ENCODE measurements at regions not wholly inside any gene's neighbourhood (a gene's known extent, or its start where the extent isn't known, plus 50 kb on each side); places are given as distances from the start of the nearest gene placed in this dataset.

GRCh38 chr14:34005901-34006300 lies 55.0 kb upstream of the EGLN3 start:
- H3K27me3 Mint-ChIP-seq (ENCODE audit: unreplicated experiment) = no peaks in the 10 kb centered on the region
- intact Hi-C loops (cut with micrococcal nuclease; ENCODE audit: unreplicated experiment) = no loop called here
- no peaks in the 10 kb centered on the region for H3K9me3 Mint-ChIP-seq (ENCODE audit: low read depth, unreplicated experiment)
- H3K27ac Mint-ChIP-seq (ENCODE audit: unreplicated experiment) = no peak overlapping the region
- CTCF ChIA-PET = no interaction called here
- H3K4me1 Mint-ChIP-seq (ENCODE audit: low read depth, unreplicated experiment) = no peaks in the 10 kb centered on the region
- no TSS peak for BruUV-seq (replicated peaks)
- no peak overlapping the region for H3K4me3 Mint-ChIP-seq (ENCODE audit: low read depth, unreplicated experiment)
- no peak for DNase-seq
- H3K36me3 Mint-ChIP-seq (ENCODE audit: insufficient read depth, unreplicated experiment) = no peaks in the 10 kb centered on the region
- TF ChIP-seq CTCF (IDR thresholded peaks at IDR 0.05; ENCODE audit: unreplicated experiment) = no peak

- no peak for DNase-seq
- Mint-ChIP-seq H3K4me1 (ENCODE audit: low read depth, unreplicated experiment) (no peaks in the 10 kb centered on the region), H3K36me3 (ENCODE audit: insufficient read depth, unreplicated experiment) (no peaks in the 10 kb centered on the region), H3K9me3 (ENCODE audit: low read depth, unreplicated experiment) (no peaks in the 10 kb centered on the region), H3K4me3 (ENCODE audit: low read depth, unreplicated experiment) (no peak overlapping the region), H3K27me3 (ENCODE audit: unreplicated experiment) (no peaks in the 10 kb centered on the region), H3K27ac (ENCODE audit: unreplicated experiment) (no peak overlapping the region)
- CTCF ChIA-PET = no interaction called here
- TF ChIP-seq CTCF (IDR thresholded peaks at IDR 0.05; ENCODE audit: unreplicated experiment) = no peak
- BruUV-seq (replicated peaks) = no TSS peak
- intact Hi-C loops (cut with micrococcal nuclease; ENCODE audit: unreplicated experiment) = no loop called here
Measured at GRCh38 chr14:34004881-34005280, 54.0 kb upstream of the EGLN3 start.

- no peak for DNase-seq
- no peaks in the 10 kb centered on the region for H3K4me1 Mint-ChIP-seq (ENCODE audit: low read depth, unreplicated experiment)
- intact Hi-C loops (cut with micrococcal nuclease; ENCODE audit: unreplicated experiment) = no loop called here
Measured at GRCh38 chr14:34003691-34004090, 52.8 kb upstream of the EGLN3 start.

GRCh38 chr14:34003082-34003668 lies 52.3 kb upstream of the EGLN3 start:
- H3K9me3 Mint-ChIP-seq (ENCODE audit: low read depth, unreplicated experiment) = no peaks in the 10 kb centered on the region
- H3K36me3 Mint-ChIP-seq (ENCODE audit: insufficient read depth, unreplicated experiment) = no peaks in the 10 kb centered on the region
- no peaks in the 10 kb centered on the region for H3K4me1 Mint-ChIP-seq (ENCODE audit: low read depth, unreplicated experiment)
- no peak overlapping the region for H3K27ac Mint-ChIP-seq (ENCODE audit: unreplicated experiment)
- intact Hi-C loops (cut with micrococcal nuclease; ENCODE audit: unreplicated experiment) = no loop called here
- BruUV-seq (replicated peaks) = no TSS peak
- CTCF ChIA-PET = no interaction called here
- H3K27me3 Mint-ChIP-seq (ENCODE audit: unreplicated experiment) = no peaks in the 10 kb centered on the region
- no peak for DNase-seq
- no peak overlapping the region for H3K4me3 Mint-ChIP-seq (ENCODE audit: low read depth, unreplicated experiment)
- TF ChIP-seq CTCF (IDR thresholded peaks at IDR 0.05; ENCODE audit: unreplicated experiment) = no peak

More at GRCh38 chr14:34003691-34004090, 52.8 kb upstream of the EGLN3 start:
- Mint-ChIP-seq H3K4me3 (ENCODE audit: low read depth, unreplicated experiment) (no peak overlapping the region), H3K27ac (ENCODE audit: unreplicated experiment) (no peak overlapping the region), H3K27me3 (ENCODE audit: unreplicated experiment) (no peaks in the 10 kb centered on the region), H3K36me3 (ENCODE audit: insufficient read depth, unreplicated experiment) (no peaks in the 10 kb centered on the region), H3K9me3 (ENCODE audit: low read depth, unreplicated experiment) (no peaks in the 10 kb centered on the region)
- CTCF ChIA-PET = no interaction called here
- BruUV-seq (replicated peaks) = no TSS peak
- no peak for TF ChIP-seq CTCF (IDR thresholded peaks at IDR 0.05; ENCODE audit: unreplicated experiment)

Data from Calu3 (cell line).